GM12865 (cell line): ENCODE measurements at regions not wholly inside any gene's neighbourhood (a gene's known extent, or its start where the extent isn't known, plus 50 kb on each side); places are given as distances from the start of the nearest gene placed in this dataset.

Experiments
- DNase-seq: peaks from one replicate; pipeline ENCODE4 v3.0.0; 2010; ENCODE audit warnings: low read depth
- H3K4me3 ChIP-seq: 2 replicates; pipeline ENCODE4 v1.5.1; 2011; ENCODE audit warnings: mild to moderate bottlenecking, low read depth, low read length, control low read depth
- TF ChIP-seq, protein P1 (sequence below): IDR thresholded peaks from 2 replicates; pipeline ENCODE4 v1.5.1; 2011; ENCODE audit warnings: low read length, control low read depth, low read depth, inconsistent platforms; ENCODE audit not compliant: insufficient read depth; ENCODE audit errors: missing control alignments

GRCh38 chr22:27242917-27243589 is 558.5 kb downstream of the MN1 start:
- no peak overlapping the region for H3K4me3 ChIP-seq
- TF ChIP-seq, protein P1, sequence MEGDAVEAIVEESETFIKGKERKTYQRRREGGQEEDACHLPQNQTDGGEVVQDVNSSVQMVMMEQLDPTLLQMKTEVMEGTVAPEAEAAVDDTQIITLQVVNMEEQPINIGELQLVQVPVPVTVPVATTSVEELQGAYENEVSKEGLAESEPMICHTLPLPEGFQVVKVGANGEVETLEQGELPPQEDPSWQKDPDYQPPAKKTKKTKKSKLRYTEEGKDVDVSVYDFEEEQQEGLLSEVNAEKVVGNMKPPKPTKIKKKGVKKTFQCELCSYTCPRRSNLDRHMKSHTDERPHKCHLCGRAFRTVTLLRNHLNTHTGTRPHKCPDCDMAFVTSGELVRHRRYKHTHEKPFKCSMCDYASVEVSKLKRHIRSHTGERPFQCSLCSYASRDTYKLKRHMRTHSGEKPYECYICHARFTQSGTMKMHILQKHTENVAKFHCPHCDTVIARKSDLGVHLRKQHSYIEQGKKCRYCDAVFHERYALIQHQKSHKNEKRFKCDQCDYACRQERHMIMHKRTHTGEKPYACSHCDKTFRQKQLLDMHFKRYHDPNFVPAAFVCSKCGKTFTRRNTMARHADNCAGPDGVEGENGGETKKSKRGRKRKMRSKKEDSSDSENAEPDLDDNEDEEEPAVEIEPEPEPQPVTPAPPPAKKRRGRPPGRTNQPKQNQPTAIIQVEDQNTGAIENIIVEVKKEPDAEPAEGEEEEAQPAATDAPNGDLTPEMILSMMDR, result no peak
- no peak for DNase-seq

- no peak for DNase-seq
- TF ChIP-seq, protein P1, result no peak
- no peak overlapping the region for H3K4me3 ChIP-seq
Observed at GRCh38 chr22:27244328-27244727, 557.2 kb downstream of the MN1 start.

- TF ChIP-seq, protein P1, result no peak
- DNase-seq, result no peak
- no peak overlapping the region for H3K4me3 ChIP-seq
Observed at GRCh38 chr22:27245056-27245455, 556.5 kb downstream of the MN1 start.

DNA sequence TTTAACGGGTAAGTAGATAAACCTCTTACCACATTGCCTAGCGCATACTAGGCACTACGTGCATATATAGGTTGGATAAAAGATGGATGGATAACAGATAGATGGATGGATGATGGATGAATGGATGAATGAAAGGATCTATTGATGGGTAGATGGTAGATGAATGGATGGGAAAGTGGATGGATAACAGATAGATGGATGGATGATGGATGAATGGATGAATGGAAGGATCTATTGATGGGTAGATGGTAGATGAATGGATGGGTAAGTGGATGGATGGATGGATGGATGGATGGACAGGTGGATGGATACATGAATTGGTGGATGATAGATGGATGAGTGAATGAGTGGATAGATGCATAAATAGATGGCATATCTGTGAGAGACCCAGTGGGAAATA is 555.0 kb downstream of the MN1 start:
- DNase-seq, result no peak
- H3K4me3 ChIP-seq, result no peak overlapping the region
- TF ChIP-seq, protein P1, result no peak

GRCh38 chr22:27247701-27248434 is 553.7 kb downstream of the MN1 start:
- DNase-seq, result no peak
- TF ChIP-seq, protein P1, result no peak
- H3K4me3 ChIP-seq, result no peak overlapping the region

GRCh38 chr22:27250418-27250817 is 551.1 kb downstream of the MN1 start:
- TF ChIP-seq, protein P1, result no peak
- no peak for DNase-seq
- H3K4me3 ChIP-seq, result no peak overlapping the region
